WTC11 (cell line): ENCODE measurements at regions not wholly inside any gene's neighbourhood (a gene's known extent, or its start where the extent isn't known, plus 50 kb on each side); places are given as distances from the start of the nearest gene placed in this dataset.

Source experiments
- JUN ChIP-seq: sonication (generic); formaldehyde crosslinking; IDR thresholded peaks from 2 replicates; pipeline ENCODE4 v1.8.0; 2023; ENCODE audit warnings: mild to moderate bottlenecking, missing genetic modification reagents
- SP1 ChIP-seq: sonication (generic); formaldehyde crosslinking; conservative IDR thresholded peaks from 2 replicates; pipeline ENCODE4 v1.8.1; 2022; ENCODE audit warnings: missing genetic modification reagents
- TF ChIP-seq, protein P1 (sequence below): fragments of 200-600 bp; IDR thresholded peaks from 2 replicates; pipeline ENCODE4 v1.8.0; 2022; ENCODE audit warnings: antibody characterized with exemption

DNA sequence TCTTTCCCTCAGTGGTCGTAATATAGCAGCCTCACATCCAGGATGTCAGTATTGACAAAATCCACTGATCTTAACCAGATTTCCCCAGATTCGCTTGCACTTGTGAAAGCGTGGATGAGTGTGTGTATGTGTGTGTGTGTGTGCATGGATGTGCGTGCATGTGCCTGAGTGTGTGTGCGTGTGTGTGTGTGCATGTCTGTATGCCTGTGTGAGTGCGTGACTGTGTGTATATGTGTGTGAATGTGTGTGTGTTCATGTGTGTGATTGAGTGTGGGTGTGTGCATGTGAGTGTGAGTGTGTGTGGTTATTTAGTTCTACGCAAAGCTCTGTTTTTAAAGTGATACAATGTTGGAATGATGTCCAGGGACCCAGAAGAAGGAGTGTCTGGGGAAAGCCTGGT lies 723.2 kb downstream of the BRD1 start:
- TF ChIP-seq, protein P1, sequence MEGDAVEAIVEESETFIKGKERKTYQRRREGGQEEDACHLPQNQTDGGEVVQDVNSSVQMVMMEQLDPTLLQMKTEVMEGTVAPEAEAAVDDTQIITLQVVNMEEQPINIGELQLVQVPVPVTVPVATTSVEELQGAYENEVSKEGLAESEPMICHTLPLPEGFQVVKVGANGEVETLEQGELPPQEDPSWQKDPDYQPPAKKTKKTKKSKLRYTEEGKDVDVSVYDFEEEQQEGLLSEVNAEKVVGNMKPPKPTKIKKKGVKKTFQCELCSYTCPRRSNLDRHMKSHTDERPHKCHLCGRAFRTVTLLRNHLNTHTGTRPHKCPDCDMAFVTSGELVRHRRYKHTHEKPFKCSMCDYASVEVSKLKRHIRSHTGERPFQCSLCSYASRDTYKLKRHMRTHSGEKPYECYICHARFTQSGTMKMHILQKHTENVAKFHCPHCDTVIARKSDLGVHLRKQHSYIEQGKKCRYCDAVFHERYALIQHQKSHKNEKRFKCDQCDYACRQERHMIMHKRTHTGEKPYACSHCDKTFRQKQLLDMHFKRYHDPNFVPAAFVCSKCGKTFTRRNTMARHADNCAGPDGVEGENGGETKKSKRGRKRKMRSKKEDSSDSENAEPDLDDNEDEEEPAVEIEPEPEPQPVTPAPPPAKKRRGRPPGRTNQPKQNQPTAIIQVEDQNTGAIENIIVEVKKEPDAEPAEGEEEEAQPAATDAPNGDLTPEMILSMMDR = no peak
- TF ChIP-seq SP1 (CRISPR knock-in tag) = no peak
- TF ChIP-seq JUN = no peak
